Parathyroid adenoma (tissue), 2 donors: ENCODE measurements at regions not wholly inside any gene's neighbourhood (a gene's known extent, or its start where the extent isn't known, plus 50 kb on each side); places are given as distances from the start of the nearest gene placed in this dataset.
"Not testable (repeated sequence)": the region's sequence is repeated elsewhere in the genome, so short reads cannot be mapped to it uniquely, and the experiment has no call there.

Experiments
- H2AFZ ChIP-seq: fragments of 300-600 bp; sonication (generic); one replicate; pipeline ENCODE4 v1.7.0; 2017; ENCODE audit warnings: antibody characterized with exemption, mild to moderate bottlenecking
- H3K27ac ChIP-seq: fragments of 300-600 bp; sonication (generic); one replicate; pipeline ENCODE4 v1.7.0; 2017
- H3K27me3 ChIP-seq: fragments of 300-600 bp; sonication (generic); one replicate; pipeline ENCODE4 v1.7.0; 2017; ENCODE audit warnings: low read length; ENCODE audit not compliant: control insufficient read depth, insufficient read depth
- H3K36me3 ChIP-seq: fragments of 300-600 bp; sonication (generic); one replicate; pipeline ENCODE4 v1.7.0; 2017; ENCODE audit warnings: low read length; ENCODE audit not compliant: control insufficient read depth, insufficient read depth
- H3K4me1 ChIP-seq: fragments of 300-600 bp; sonication (generic); one replicate; pipeline ENCODE4 v1.7.0; 2017; ENCODE audit warnings: control low read depth
- H3K4me2 ChIP-seq: fragments of 300-600 bp; sonication (generic); one replicate; pipeline ENCODE4 v1.7.0; 2017; ENCODE audit warnings: low read length
- H3K4me3 ChIP-seq: fragments of 300-600 bp; sonication (generic); one replicate; pipeline ENCODE4 v1.7.0; 2017; ENCODE audit warnings: low read depth, low read length
- H3K79me2 ChIP-seq: fragments of 300-600 bp; sonication (generic); one replicate; pipeline ENCODE4 v1.7.0; 2017; ENCODE audit warnings: control low read depth
- H3K9ac ChIP-seq: fragments of 300-600 bp; sonication (generic); one replicate; pipeline ENCODE4 v1.7.0; 2017; ENCODE audit warnings: mild to moderate bottlenecking
- H3K9me3 ChIP-seq: fragments of 300-600 bp; sonication (generic); one replicate; pipeline ENCODE4 v1.7.0; 2017; ENCODE audit warnings: low read length; ENCODE audit not compliant: control insufficient read depth
- CTCF ChIP-seq: fragments of 300-600 bp; sonication (generic); IDR thresholded peaks from one replicate; pipeline ENCODE4 v1.7.0; 2017; ENCODE audit warnings: antibody characterized with exemption, mild to moderate bottlenecking
- donor health status: primary hyperparathyroidism.

- H3K79me2 ChIP-seq = no peaks in the 10 kb centered on the region
- H3K4me1 ChIP-seq = no peaks in the 10 kb centered on the region
- H3K36me3 ChIP-seq = no peaks in the 10 kb centered on the region
- no peaks in the 10 kb centered on the region for H3K9me3 ChIP-seq
- H3K27ac ChIP-seq = peak overlapping the region; percentile 36
- H3K27me3 ChIP-seq = no peaks in the 10 kb centered on the region
- peak overlapping the region; percentile 19 for H3K4me2 ChIP-seq
- no peak for TF ChIP-seq CTCF
- H2AFZ ChIP-seq = no peak overlapping the region
- H3K4me3 ChIP-seq = no peak overlapping the region
- H3K9ac ChIP-seq = no peak overlapping the region
Observed at GRCh38 chr6:164085091-164086075, 670.9 kb downstream of the QKI start.

- Histone ChIP-seq H3K4me1 (no peaks in the 10 kb centered on the region), H3K36me3 (no peaks in the 10 kb centered on the region), H3K4me2 (no peak overlapping the region), H3K9me3 (no peaks in the 10 kb centered on the region), H3K27ac (no peak overlapping the region), H3K9ac (no peak overlapping the region), H3K79me2 (no peaks in the 10 kb centered on the region), H3K27me3 (no peaks in the 10 kb centered on the region), H3K4me3 (no peak overlapping the region), H2AFZ (no peak overlapping the region)
- no peak for TF ChIP-seq CTCF
Observed at GRCh38 chr6:164079275-164079600, 664.7 kb downstream of the QKI start.

- TF ChIP-seq CTCF = no peak
- no peaks in the 10 kb centered on the region for H3K9me3 ChIP-seq
- H3K36me3 ChIP-seq = no peaks in the 10 kb centered on the region
- H2AFZ ChIP-seq = no peak overlapping the region
- H3K4me3 ChIP-seq = no peak overlapping the region
- no peak overlapping the region for H3K9ac ChIP-seq
- H3K27ac ChIP-seq = no peak overlapping the region
- no peak overlapping the region for H3K4me2 ChIP-seq
- H3K79me2 ChIP-seq = no peaks in the 10 kb centered on the region
- H3K4me1 ChIP-seq = no peaks in the 10 kb centered on the region
- no peaks in the 10 kb centered on the region for H3K27me3 ChIP-seq
Observed at GRCh38 chr6:164078532-164079274, 664.2 kb downstream of the QKI start.

- H3K9me3 ChIP-seq, H3K79me2 ChIP-seq, H3K4me2 ChIP-seq, H3K9ac ChIP-seq, H3K4me1 ChIP-seq, H2AFZ ChIP-seq, H3K27me3 ChIP-seq, H3K4me3 ChIP-seq, H3K27ac ChIP-seq, H3K36me3 ChIP-seq: not testable (repeated sequence)
Observed at GRCh38 chr6:164076818-164077532, 662.5 kb downstream of the QKI start.
